Muscle of leg (tissue), 3 donors: ENCODE measurements at regions not wholly inside any gene's neighbourhood (a gene's known extent, or its start where the extent isn't known, plus 50 kb on each side); places are given as distances from the start of the nearest gene placed in this dataset.

Source experiments
- DNase-seq: peaks from one replicate; pipeline ENCODE4 v3.0.0; 2013
- H3K27ac ChIP-seq: one replicate; pipeline ENCODE4 v1.5.1; 2013; ENCODE audit warnings: mild to moderate bottlenecking, low read length, control low read depth
- H3K27me3 ChIP-seq: one replicate; pipeline ENCODE4 v1.6.1; 2013; ENCODE audit warnings: low read length; ENCODE audit not compliant: control insufficient read depth, insufficient read depth
- H3K36me3 ChIP-seq: one replicate; pipeline ENCODE4 v1.6.1; 2013; ENCODE audit warnings: low read length; ENCODE audit not compliant: control insufficient read depth, insufficient read depth
- H3K4me1 ChIP-seq: one replicate; pipeline ENCODE4 v1.6.1; 2013; ENCODE audit warnings: low read length; ENCODE audit not compliant: control insufficient read depth, insufficient read depth
- H3K4me3 ChIP-seq: one replicate; pipeline ENCODE4 v1.5.1; 2013; ENCODE audit warnings: low read length, control low read depth
- H3K9me3 ChIP-seq: replicated peaks from 2 replicates; pipeline ENCODE4 v1.6.1; 2013; ENCODE audit warnings: low read depth, low read length; ENCODE audit not compliant: control insufficient read depth
- WGBS: methylation state at CpG from one replicate; pipeline ENCODE4 v1.1.5; 2013; ENCODE audit warnings: missing lambda C conversion rate; ENCODE audit not compliant: insufficient coverage; 5-methylcytosine and 5-hydroxymethylcytosine counted together

- DNase-seq = no peak
- Histone ChIP-seq H3K36me3 (peaks cover under 1% of the 10 kb centered on the region), H3K4me3 (no peak overlapping the region), H3K4me1 (peaks cover 2% of the 10 kb centered on the region), H3K27me3 (no peaks in the 10 kb centered on the region), H3K9me3 (peaks cover 8% of the 10 kb centered on the region), H3K27ac (no peak overlapping the region)
- WGBS = no CpG with 5 or more reads among the region's 2 CpGs
These were observed 197.5 kb downstream of the ZEB2 start for GRCh38 chr2:144322379-144322778.

GRCh38 chr2:144320491-144320890, 199.4 kb downstream of the ZEB2 start:
- H3K9me3 ChIP-seq = peaks cover 8% of the 10 kb centered on the region
- peaks cover 2% of the 10 kb centered on the region for H3K4me1 ChIP-seq
- H3K27ac ChIP-seq = no peak overlapping the region
- H3K4me3 ChIP-seq = no peak overlapping the region
- 50% methylated on average over 1 of the region's 1 CpG for WGBS
- no peaks in the 10 kb centered on the region for H3K27me3 ChIP-seq
- H3K36me3 ChIP-seq = no peaks in the 10 kb centered on the region
- DNase-seq = no peak

GRCh38 chr2:144317071-144317738, 202.7 kb downstream of the ZEB2 start:
- no CpG with 5 or more reads among the region's 2 CpGs for WGBS
- Histone ChIP-seq H3K4me1 (peaks cover 2% of the 10 kb centered on the region), H3K4me3 (no peak overlapping the region), H3K27me3 (no peaks in the 10 kb centered on the region), H3K27ac (no peak overlapping the region), H3K36me3 (no peaks in the 10 kb centered on the region), H3K9me3 (peaks cover 7% of the 10 kb centered on the region)
- DNase-seq = no peak

GRCh38 chr2:144310889-144311608, 208.9 kb downstream of the ZEB2 start:
- H3K4me1 ChIP-seq = no peaks in the 10 kb centered on the region
- DNase-seq = no peak
- H3K27me3 ChIP-seq = no peaks in the 10 kb centered on the region
- peaks cover 9% of the 10 kb centered on the region for H3K9me3 ChIP-seq
- no CpG with 5 or more reads among the region's 4 CpGs for WGBS
- H3K36me3 ChIP-seq = no peaks in the 10 kb centered on the region
- H3K27ac ChIP-seq = no peak overlapping the region
- no peak overlapping the region for H3K4me3 ChIP-seq

GRCh38 chr2:144310484-144310883, 209.4 kb downstream of the ZEB2 start:
- no peak overlapping the region for H3K4me3 ChIP-seq
- no CpG with 5 or more reads among the region's 2 CpGs for WGBS

GRCh38 chr2:144307711-144308110, 212.2 kb downstream of the ZEB2 start:
- Histone ChIP-seq H3K27ac (no peak overlapping the region), H3K36me3 (no peaks in the 10 kb centered on the region), H3K4me1 (no peaks in the 10 kb centered on the region), H3K9me3 (peaks cover 5% of the 10 kb centered on the region), H3K27me3 (no peaks in the 10 kb centered on the region), H3K4me3 (no peak overlapping the region)
- DNase-seq = no peak
- no CpG with 5 or more reads among the region's 2 CpGs for WGBS

More at GRCh38 chr2:144310484-144310883, 209.4 kb downstream of the ZEB2 start:
- no peaks in the 10 kb centered on the region for H3K27me3 ChIP-seq
- H3K27ac ChIP-seq = no peak overlapping the region
- H3K4me1 ChIP-seq = no peaks in the 10 kb centered on the region
- no peak for DNase-seq
- no peaks in the 10 kb centered on the region for H3K36me3 ChIP-seq
- peaks cover 9% of the 10 kb centered on the region for H3K9me3 ChIP-seq

GRCh38 chr2:144304202-144304601, 215.7 kb downstream of the ZEB2 start:
- no peaks in the 10 kb centered on the region for H3K4me1 ChIP-seq
- no peak overlapping the region for H3K4me3 ChIP-seq
- no peak overlapping the region for H3K27ac ChIP-seq
- DNase-seq = no peak
- H3K27me3 ChIP-seq = no peaks in the 10 kb centered on the region
- no peaks in the 10 kb centered on the region for H3K9me3 ChIP-seq
- no CpG with 5 or more reads among the region's 1 CpG for WGBS
- no peaks in the 10 kb centered on the region for H3K36me3 ChIP-seq

GRCh38 chr2:144300632-144301031, 219.3 kb downstream of the ZEB2 start:
- Histone ChIP-seq H3K36me3 (no peaks in the 10 kb centered on the region), H3K27ac (no peak overlapping the region), H3K27me3 (no peaks in the 10 kb centered on the region), H3K9me3 (no peaks in the 10 kb centered on the region), H3K4me1 (no peaks in the 10 kb centered on the region), H3K4me3 (no peak overlapping the region)
- WGBS = no CpG with 5 or more reads among the region's 2 CpGs
- DNase-seq = no peak

GRCh38 chr2:144290276-144290675, 229.6 kb downstream of the ZEB2 start:
- H3K9me3 ChIP-seq = peaks cover 3% of the 10 kb centered on the region
- no peaks in the 10 kb centered on the region for H3K4me1 ChIP-seq
- DNase-seq = no peak
- H3K27ac ChIP-seq = no peak overlapping the region
- WGBS = 86% methylated on average over 1 of the region's 1 CpG
- no peaks in the 10 kb centered on the region for H3K27me3 ChIP-seq
- no peaks in the 10 kb centered on the region for H3K36me3 ChIP-seq
- H3K4me3 ChIP-seq = no peak overlapping the region

- no peak for DNase-seq
- Histone ChIP-seq H3K4me3 (no peak overlapping the region), H3K36me3 (no peaks in the 10 kb centered on the region), H3K27ac (no peak overlapping the region), H3K4me1 (no peaks in the 10 kb centered on the region), H3K9me3 (peaks cover 3% of the 10 kb centered on the region), H3K27me3 (no peaks in the 10 kb centered on the region)
- WGBS = no CpG with 5 or more reads among the region's 3 CpGs
These were observed 231.5 kb downstream of the ZEB2 start for GRCh38 chr2:144288438-144288837.
